ENCODE measurements at regions not wholly inside any gene's neighbourhood (a gene's known extent, or its start where the extent isn't known, plus 50 kb on each side); places are given as distances from the start of the nearest gene placed in this dataset.

- TF ChIP-seq CTCF (IDR thresholded peaks at IDR 0.05; ENCODE audit: borderline replicate concordance, extremely low read depth, low read length, poor library complexity, severe bottlenecking) (no peak), EZH2 (IDR thresholded peaks at IDR 0.05; ENCODE audit: borderline replicate concordance, low read depth, low read length, severe bottlenecking) (no peak)
Measured at GRCh38 chr6:1485678-1486077, 96.3 kb downstream of the FOXF2 start.

All from DND-41 (cell line).